ENCODE measurements at regions not wholly inside any gene's neighbourhood (a gene's known extent, or its start where the extent isn't known, plus 50 kb on each side); places are given as distances from the start of the nearest gene placed in this dataset.

DNA sequence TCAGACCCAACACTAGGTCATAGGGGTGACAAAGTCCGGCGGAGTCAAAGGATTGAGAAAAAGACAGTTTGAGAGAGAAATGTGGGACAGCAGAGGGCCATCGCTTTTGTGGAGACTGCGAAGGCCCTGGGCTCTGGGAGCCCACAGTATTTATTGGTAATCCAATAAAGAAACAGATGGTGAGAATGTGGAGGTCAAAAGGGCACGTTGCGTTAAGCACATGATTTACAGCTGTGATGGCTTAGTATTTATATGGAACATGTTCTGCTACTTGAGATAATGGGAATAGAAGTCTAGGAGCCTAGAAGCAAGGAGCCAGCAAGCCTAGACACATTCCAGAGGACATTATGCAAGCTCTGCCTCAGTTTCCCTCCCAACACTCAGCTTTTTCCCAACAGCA is 2521.1 kb downstream of the PCDH9 start:
- TF ChIP-seq, protein P1, sequence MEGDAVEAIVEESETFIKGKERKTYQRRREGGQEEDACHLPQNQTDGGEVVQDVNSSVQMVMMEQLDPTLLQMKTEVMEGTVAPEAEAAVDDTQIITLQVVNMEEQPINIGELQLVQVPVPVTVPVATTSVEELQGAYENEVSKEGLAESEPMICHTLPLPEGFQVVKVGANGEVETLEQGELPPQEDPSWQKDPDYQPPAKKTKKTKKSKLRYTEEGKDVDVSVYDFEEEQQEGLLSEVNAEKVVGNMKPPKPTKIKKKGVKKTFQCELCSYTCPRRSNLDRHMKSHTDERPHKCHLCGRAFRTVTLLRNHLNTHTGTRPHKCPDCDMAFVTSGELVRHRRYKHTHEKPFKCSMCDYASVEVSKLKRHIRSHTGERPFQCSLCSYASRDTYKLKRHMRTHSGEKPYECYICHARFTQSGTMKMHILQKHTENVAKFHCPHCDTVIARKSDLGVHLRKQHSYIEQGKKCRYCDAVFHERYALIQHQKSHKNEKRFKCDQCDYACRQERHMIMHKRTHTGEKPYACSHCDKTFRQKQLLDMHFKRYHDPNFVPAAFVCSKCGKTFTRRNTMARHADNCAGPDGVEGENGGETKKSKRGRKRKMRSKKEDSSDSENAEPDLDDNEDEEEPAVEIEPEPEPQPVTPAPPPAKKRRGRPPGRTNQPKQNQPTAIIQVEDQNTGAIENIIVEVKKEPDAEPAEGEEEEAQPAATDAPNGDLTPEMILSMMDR (IDR thresholded peaks at IDR 0.05), result no peak
- TF ChIP-seq POLR2A (IDR thresholded peaks at IDR 0.05), result no peak
